ENCODE measurements at regions not wholly inside any gene's neighbourhood (a gene's known extent, or its start where the extent isn't known, plus 50 kb on each side); places are given as distances from the start of the nearest gene placed in this dataset.

DNA sequence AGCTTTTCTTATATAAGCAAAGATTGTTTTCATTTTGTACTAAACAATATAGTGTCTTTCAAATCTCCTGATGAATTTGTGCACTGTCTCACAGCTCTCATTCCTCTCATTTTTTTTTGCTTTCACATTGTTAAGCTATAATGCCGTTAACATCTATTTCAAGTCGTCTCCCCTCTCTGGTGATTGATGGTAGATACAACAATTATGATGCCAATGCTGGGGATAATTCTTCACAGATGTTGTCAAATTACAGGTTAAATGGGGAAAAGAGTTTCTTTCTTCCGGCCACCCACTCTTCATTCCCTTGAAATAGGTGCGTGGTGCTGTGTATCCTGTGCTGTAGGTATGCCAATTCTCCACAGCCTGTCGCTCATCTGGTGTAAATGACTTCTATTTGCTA, 1053.7 kb upstream of the ZEB2 start:
- Mint-ChIP-seq H3K27me3 (no peaks in the 10 kb centered on the region), H3K36me3 (ENCODE audit: low read depth) (no peaks in the 10 kb centered on the region), H3K4me3 (no peak overlapping the region), H3K4me1 (ENCODE audit: low read depth) (no peaks in the 10 kb centered on the region), H3K9me3 (no peaks in the 10 kb centered on the region), H3K27ac (no peak overlapping the region)
- DNase-seq = no peak
- Histone ChIP-seq H3K9me3 (ENCODE audit: control insufficient read depth in 1 of 2, insufficient read depth in 1 of 2, low read length in 2 of 2) (peaks cover 0 to under 1% of the 10 kb centered on the region in 2 experiments), H3K27me3 (ENCODE audit: control insufficient read depth in 1 of 2, insufficient read depth in 2 of 2, low read length in 2 of 2) (no peaks in the 10 kb centered on the region), H3K27ac (ENCODE audit: low read depth in 1 of 2, low read length in 2 of 2) (no peak overlapping the region), H3K4me1 (ENCODE audit: insufficient read depth, low read length) (no peaks in the 10 kb centered on the region), H3K4me3 (ENCODE audit: low read length) (no peak overlapping the region), H3K36me3 (ENCODE audit: insufficient read depth, low read length) (no peaks in the 10 kb centered on the region)
- ATAC-seq (ENCODE audit: poor library complexity) = no peak
- intact Hi-C loops (cut with DNase I, micrococcal nuclease) = no loop called here
- TF ChIP-seq, protein P1, sequence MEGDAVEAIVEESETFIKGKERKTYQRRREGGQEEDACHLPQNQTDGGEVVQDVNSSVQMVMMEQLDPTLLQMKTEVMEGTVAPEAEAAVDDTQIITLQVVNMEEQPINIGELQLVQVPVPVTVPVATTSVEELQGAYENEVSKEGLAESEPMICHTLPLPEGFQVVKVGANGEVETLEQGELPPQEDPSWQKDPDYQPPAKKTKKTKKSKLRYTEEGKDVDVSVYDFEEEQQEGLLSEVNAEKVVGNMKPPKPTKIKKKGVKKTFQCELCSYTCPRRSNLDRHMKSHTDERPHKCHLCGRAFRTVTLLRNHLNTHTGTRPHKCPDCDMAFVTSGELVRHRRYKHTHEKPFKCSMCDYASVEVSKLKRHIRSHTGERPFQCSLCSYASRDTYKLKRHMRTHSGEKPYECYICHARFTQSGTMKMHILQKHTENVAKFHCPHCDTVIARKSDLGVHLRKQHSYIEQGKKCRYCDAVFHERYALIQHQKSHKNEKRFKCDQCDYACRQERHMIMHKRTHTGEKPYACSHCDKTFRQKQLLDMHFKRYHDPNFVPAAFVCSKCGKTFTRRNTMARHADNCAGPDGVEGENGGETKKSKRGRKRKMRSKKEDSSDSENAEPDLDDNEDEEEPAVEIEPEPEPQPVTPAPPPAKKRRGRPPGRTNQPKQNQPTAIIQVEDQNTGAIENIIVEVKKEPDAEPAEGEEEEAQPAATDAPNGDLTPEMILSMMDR (IDR thresholded peaks at IDR 0.05) = no peak
- POLR2A ChIA-PET = no interaction called here
- CTCF ChIA-PET = no interaction called here

DNA sequence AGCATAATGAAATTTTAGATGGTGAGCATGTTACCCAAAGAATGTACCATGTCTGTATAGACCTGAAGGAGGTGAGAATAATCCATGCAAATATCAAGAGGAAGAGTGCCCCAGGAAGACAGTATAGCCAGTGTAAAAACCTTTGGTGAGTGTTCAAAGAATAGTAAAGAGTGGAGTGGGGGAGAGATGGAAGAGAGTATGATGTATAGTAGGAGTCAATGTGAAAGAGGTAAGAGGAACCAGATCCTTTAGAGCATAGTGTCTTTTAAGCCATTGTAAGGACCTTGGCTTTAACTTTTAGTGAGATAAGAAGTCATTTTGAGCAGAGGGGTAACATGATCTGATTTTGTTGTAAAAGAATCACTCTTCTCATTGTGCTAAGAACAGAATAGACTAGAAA, 1052.3 kb upstream of the ZEB2 start:
- H3K27ac ChIP-seq (ENCODE audit: low read depth in 1 of 2, low read length in 2 of 2) = no peak overlapping the region
- no peaks in the 10 kb centered on the region for H3K27me3 ChIP-seq (ENCODE audit: control insufficient read depth in 1 of 2, insufficient read depth in 2 of 2, low read length in 2 of 2)
- Mint-ChIP-seq H3K4me1 (ENCODE audit: low read depth) (no peaks in the 10 kb centered on the region), H3K27me3 (no peaks in the 10 kb centered on the region), H3K9me3 (no peaks in the 10 kb centered on the region), H3K36me3 (ENCODE audit: low read depth) (no peaks in the 10 kb centered on the region), H3K4me3 (no peak overlapping the region), H3K27ac (no peak overlapping the region)
- ATAC-seq (ENCODE audit: poor library complexity) = no peak
- no peaks in the 10 kb centered on the region for H3K9me3 ChIP-seq (ENCODE audit: control insufficient read depth in 1 of 2, insufficient read depth in 1 of 2, low read length in 2 of 2)
- no peak for DNase-seq
- TF ChIP-seq, protein P1 (IDR thresholded peaks at IDR 0.05) = no peak
- CTCF ChIA-PET = no interaction called here
- H3K4me1 ChIP-seq (ENCODE audit: insufficient read depth, low read length) = no peaks in the 10 kb centered on the region
- POLR2A ChIA-PET = no interaction called here
- intact Hi-C loops (cut with DNase I, micrococcal nuclease) = no loop called here
- no peaks in the 10 kb centered on the region for H3K36me3 ChIP-seq (ENCODE audit: insufficient read depth, low read length)
- H3K4me3 ChIP-seq (ENCODE audit: low read length) = no peak overlapping the region

DNA sequence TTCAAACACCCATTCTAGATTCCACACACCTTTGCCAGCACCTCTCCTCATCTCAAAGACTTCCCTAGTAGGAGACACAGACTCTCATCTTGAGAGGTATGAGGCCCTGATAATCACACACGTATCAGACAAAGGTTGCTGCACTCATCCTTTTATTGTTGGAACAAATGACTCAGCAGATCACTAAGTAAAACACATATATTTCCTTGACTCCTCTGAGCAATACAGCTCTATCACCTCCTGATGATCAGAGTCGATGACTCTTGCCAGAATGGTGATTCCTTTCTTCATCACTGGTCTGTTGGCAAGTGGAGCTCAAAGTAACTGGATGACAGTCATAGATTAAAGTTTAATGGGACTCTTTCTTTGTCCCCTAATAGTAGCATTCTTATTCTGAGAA, 1049.2 kb upstream of the ZEB2 start:
- H3K27ac ChIP-seq (ENCODE audit: low read depth in 1 of 2, low read length in 2 of 2) = no peak overlapping the region
- Mint-ChIP-seq H3K9me3 (no peaks in the 10 kb centered on the region), H3K27ac (no peak overlapping the region), H3K27me3 (no peaks in the 10 kb centered on the region), H3K4me1 (ENCODE audit: low read depth) (no peaks in the 10 kb centered on the region), H3K36me3 (ENCODE audit: low read depth) (no peaks in the 10 kb centered on the region), H3K4me3 (no peak overlapping the region)
- DNase-seq = no peak
- POLR2A ChIA-PET = no interaction called here
- no peaks in the 10 kb centered on the region for H3K36me3 ChIP-seq (ENCODE audit: insufficient read depth, low read length)
- intact Hi-C loops (cut with DNase I, micrococcal nuclease) = no loop called here
- CTCF ChIA-PET = no interaction called here
- H3K4me3 ChIP-seq (ENCODE audit: low read length) = no peak overlapping the region
- no peak for ATAC-seq (ENCODE audit: poor library complexity)
- TF ChIP-seq, protein P1 (IDR thresholded peaks at IDR 0.05) = no peak
- H3K27me3 ChIP-seq (ENCODE audit: control insufficient read depth in 1 of 2, insufficient read depth in 2 of 2, low read length in 2 of 2) = no peaks in the 10 kb centered on the region
- H3K9me3 ChIP-seq (ENCODE audit: control insufficient read depth in 1 of 2, insufficient read depth in 1 of 2, low read length in 2 of 2) = no peaks in the 10 kb centered on the region
- no peaks in the 10 kb centered on the region for H3K4me1 ChIP-seq (ENCODE audit: insufficient read depth, low read length)
